Ammon's horn (tissue), 1 donor: ENCODE measurements at regions not wholly inside any gene's neighbourhood (a gene's known extent, or its start where the extent isn't known, plus 50 kb on each side); places are given as distances from the start of the nearest gene placed in this dataset.
"Not testable (repeated sequence)": the region's sequence is repeated elsewhere in the genome, so short reads cannot be mapped to it uniquely, and the experiment has no call there.

Experiments
- DNase-seq: peaks from one replicate; pipeline ENCODE4 v3.0.0-alpha.2; 2016; ENCODE audit warnings: low spot score

GRCh38 chr3:159233734-159234133 is 431.9 kb downstream of the MFSD1 start:
- DNase-seq: no peak

DNA sequence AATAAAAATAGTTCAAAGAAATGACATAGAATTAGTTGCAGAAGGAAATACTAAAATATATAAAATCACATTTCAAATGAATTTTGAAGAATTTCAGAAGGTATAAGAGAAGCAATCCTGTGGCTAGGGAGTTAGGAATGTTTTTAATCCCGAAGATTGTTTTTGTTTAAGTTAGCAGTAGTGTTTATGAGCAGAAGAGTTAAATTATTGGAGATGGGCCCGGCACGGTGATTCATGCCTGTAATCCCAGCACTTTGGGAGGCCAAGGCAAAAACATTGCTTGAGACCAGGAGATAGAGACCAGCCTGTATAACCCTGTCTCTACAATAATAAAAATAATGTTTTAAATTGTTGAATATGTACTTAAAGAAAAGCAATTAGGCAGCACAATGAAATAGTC is 432.5 kb downstream of the MFSD1 start:
- DNase-seq: no peak

DNA sequence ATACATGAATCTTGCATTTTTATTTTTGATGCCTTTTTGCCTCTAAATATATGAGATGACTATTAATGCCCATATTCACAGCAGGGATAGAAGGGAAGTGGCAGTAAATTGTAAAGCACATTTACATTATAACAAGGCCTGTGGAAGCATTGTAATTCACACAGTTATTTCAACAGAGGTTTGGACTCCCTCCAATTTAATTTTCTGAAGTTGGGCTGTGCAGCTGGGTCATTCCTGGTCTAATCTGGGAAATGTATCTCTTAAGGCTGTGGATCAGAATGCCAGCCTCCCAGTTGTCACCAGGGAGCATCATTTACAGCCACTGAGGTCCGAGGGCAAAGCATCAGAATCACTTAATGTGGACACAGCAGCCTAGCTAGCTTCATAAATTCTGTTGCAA is 434.5 kb downstream of the MFSD1 start:
- no peak for DNase-seq

GRCh38 chr3:159237226-159237625 is 435.4 kb downstream of the MFSD1 start:
- no peak for DNase-seq

DNA sequence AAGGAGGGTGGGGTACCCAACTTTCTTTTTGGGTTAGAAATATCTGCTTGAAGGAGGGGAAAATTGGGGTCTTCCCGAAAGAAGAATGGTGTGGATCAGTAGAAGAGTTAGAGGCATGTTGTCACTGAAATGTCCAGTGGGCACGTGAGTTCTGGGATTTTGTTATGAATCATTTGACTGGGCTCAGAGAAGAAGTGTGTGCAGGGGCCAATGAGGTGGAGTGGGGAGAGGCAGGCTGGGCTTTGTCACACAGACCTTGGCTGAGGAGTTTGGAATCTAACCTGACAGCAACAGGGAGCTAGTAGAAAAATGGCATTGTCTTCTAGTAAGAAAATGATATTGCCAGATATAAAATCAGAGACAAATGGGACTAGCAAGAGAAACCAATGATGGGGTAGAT is 436.8 kb downstream of the MFSD1 start:
- no peak for DNase-seq

GRCh38 chr3:159239059-159239458 is 437.2 kb downstream of the MFSD1 start:
- DNase-seq: peak; percentile 38

DNA sequence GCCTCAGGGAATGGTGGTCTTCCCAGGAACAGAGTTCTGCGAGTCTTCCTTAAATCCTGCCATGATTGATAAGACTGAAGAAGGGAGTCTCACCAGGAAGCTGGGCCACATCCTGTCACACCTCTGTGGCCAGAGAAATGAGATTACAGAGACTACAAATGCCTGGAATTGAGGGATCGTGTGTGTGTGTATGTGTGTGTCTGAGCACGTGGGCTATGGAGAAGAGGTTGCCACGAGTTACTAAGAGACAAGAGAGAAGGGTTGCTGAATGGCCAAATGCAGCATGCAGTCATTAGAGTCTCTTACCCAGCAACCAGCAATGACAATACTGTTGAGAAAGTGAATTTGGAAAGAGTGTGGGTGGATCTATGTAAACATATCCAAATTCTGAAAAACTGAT is 443.1 kb downstream of the MFSD1 start:
- peak; percentile 41 for DNase-seq

- no peak for DNase-seq
Observed at GRCh38 chr3:159245871-159246270, 444.0 kb downstream of the MFSD1 start.

DNA sequence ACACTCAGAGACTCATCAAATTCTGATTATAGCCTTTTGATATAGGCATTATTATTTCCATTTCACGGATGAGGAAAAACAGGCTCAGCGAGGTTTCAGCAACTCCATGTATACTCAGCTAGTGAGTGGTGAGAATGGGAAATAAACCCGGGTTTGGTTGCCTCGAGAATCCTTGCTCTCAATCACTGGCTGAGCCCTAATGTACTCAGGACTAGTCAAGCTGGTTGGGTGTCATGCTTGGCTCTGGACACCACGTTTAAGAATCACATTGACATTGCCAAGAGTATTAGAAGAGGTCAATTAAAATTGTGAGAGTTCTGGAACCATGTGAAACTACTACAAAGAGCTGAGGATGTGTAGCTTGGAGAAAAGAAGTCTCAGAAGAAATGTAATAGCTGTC is 444.5 kb downstream of the MFSD1 start:
- no peak for DNase-seq

GRCh38 chr3:159249472-159250174 is 447.8 kb downstream of the MFSD1 start:
- no peak for DNase-seq

DNA sequence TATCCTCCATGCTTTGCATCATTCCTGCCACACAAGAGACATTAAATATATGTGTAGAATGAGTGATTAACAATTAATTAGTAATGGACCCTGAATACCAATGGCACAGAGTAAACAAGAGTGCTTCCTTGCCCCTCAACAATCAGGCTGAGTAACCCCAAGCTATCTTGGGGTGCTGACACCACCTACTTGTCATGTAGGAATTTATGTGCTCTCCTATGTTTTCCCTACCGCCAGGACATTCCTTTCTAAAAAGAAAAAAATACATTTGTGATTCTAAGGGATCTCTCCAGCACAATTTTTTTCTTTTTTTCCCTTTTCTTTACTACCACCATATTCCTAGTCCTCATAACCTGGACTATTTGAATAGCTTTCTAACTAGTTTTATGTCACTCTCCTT is 449.1 kb downstream of the MFSD1 start:
- DNase-seq: no peak

DNA sequence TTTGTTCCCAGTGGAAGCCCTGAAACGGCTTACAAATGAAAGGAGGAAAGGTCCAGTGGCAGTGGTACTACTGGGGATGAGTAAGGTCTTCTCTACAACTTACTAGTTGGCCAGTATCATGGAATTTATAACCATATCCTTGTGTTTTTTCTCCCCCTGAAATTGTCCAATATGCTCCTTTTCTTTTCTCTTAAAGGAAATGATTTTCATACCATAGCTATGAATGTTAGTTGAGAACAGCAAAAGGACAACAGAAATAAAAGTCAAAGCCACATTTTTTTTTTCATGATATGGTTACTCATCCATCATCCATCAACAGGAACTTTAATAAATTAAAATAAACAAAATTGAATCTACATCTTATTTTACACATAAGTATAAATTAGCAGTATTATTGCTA is 450.4 kb downstream of the MFSD1 start:
- no peak for DNase-seq

DNA sequence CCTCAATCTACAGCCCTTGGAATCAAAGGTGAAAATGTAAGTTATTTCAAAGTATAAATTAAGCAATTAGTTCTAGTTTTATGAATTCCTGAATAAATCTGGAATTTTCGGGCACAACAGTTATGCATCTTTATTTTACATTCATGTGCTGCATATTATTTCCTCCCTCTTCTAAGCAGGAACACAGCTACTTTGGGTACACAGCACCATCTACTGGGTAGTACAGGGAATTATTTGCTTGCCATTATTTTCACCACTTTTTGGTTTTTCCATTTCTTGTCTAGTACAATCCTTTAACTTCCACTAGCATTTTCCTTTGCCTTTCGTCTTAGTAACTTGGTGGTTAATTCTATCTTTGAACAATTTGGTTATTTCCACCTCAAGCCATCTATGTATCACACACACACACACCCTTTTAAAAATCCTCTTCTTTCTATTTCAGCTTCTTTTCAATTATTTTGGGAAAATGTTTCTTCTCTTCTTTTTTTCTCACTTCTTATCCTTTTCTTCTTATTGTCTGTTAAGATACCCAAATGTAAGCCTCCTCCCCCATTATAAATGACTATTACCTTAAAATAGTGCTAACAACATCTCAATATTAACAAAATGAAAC is 451.0 kb downstream of the MFSD1 start:
- DNase-seq: no peak

DNA sequence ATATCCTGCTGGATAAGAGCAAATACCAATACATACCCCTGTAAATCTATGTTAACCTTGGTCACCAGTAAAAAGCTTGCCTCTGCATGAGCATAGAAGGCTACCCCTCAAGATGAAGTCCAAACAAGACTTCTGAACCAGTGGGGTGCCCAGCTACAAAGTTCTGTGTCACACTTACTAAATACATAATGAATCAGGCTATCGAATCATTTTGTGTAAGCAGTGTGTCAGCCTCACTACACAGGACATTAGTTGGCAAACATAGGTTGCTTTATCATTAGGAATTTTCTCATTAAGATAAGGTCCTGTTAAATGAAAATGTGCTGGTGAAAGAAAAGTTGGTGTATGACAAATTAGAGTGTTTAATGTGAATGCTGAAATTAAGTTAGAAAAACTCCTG is 452.0 kb downstream of the MFSD1 start:
- DNase-seq: no peak

GRCh38 chr3:159257954-159258353 is 456.1 kb downstream of the MFSD1 start:
- DNase-seq: no peak

- no peak for DNase-seq
Observed at GRCh38 chr3:159258934-159259333, 457.1 kb downstream of the MFSD1 start.

- peak; percentile 85 for DNase-seq
Observed at GRCh38 chr3:159260049-159260662, 458.3 kb downstream of the MFSD1 start.

GRCh38 chr3:159261333-159261732 is 459.5 kb downstream of the MFSD1 start:
- DNase-seq: not testable (repeated sequence)

GRCh38 chr3:159263750-159264553 is 462.1 kb downstream of the MFSD1 start:
- peak; percentile 78 for DNase-seq

GRCh38 chr3:159265705-159266104 is 463.9 kb downstream of the MFSD1 start:
- DNase-seq: no peak

DNA sequence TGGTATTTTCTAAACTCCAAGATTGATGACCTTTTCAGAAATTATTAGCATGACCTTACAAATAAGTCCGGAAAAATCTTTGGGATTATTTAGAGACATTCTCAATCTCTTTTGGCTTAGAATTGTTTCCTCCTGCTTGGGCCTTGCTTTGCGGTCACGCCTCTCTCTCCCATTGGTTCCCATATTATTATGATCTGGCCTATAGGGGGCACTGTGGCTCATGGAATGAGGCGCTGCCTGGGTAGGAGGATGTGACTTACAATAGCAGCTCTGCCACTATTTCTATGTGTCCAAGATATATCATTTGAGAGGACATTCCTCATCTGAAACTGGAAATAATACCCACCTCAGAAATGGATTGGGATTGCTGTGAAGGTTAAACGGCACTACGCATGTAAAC is 464.9 kb downstream of the MFSD1 start:
- DNase-seq: no peak

GRCh38 chr3:159271799-159272512 is 470.1 kb downstream of the MFSD1 start:
- DNase-seq: no peak
